Activated CD4-positive, alpha-beta memory T cell treated with anti-CD3 and anti-CD28 coated beads for 36 hours (primary cell): ENCODE measurements at regions not wholly inside any gene's neighbourhood (a gene's known extent, or its start where the extent isn't known, plus 50 kb on each side); places are given as distances from the start of the nearest gene placed in this dataset.
"Not testable (repeated sequence)": the region's sequence is repeated elsewhere in the genome, so short reads cannot be mapped to it uniquely, and the experiment has no call there.

Experiments
- CTCF ChIA-PET: fragments of 350-600 bp; sonication (Branson Sonifier 250); formaldehyde crosslinking; loops from one replicate; lab custom pipeline; 2021; ENCODE audit warnings: antibody characterized with exemption, inconsistent platforms; lab: Charles Lee
- POLR2A ChIA-PET: fragments of 350-600 bp; sonication (Branson Sonifier 250); formaldehyde crosslinking; loops from one replicate; lab custom pipeline; 2021; ENCODE audit warnings: antibody characterized with exemption; lab: Charles Lee
- DNase-seq: peaks from one replicate; pipeline ENCODE4 v3.0.0-alpha.2; 2020
- H3K27ac Mint-ChIP-seq: one replicate; pipeline ENCODE4 v1.8.0; 2021; ENCODE audit warnings: mixed read lengths
- H3K27me3 Mint-ChIP-seq: one replicate; pipeline ENCODE4 v1.8.0; 2021; ENCODE audit warnings: mixed read lengths
- H3K36me3 Mint-ChIP-seq: one replicate; pipeline ENCODE4 v1.8.0; 2021; ENCODE audit warnings: mixed read lengths
- H3K4me1 Mint-ChIP-seq: one replicate; pipeline ENCODE4 v1.8.0; 2021; ENCODE audit warnings: low read depth, mixed read lengths
- H3K4me3 Mint-ChIP-seq: one replicate; pipeline ENCODE4 v1.8.0; 2021; ENCODE audit warnings: mild to moderate bottlenecking, mixed read lengths
- H3K9me3 Mint-ChIP-seq: one replicate; pipeline ENCODE4 v1.8.0; 2021; ENCODE audit warnings: mixed read lengths
- intact Hi-C: fragments of 100-400 bp; cut with micrococcal nuclease; formaldehyde crosslinking; loops from one replicate; pipeline ENCODE4 v1.15.1; 2023

- Mint-ChIP-seq H3K4me1 (no peaks in the 10 kb centered on the region), H3K9me3 (peaks cover 12% of the 10 kb centered on the region), H3K36me3 (no peaks in the 10 kb centered on the region), H3K4me3 (no peak overlapping the region), H3K27ac (no peak overlapping the region), H3K27me3 (no peaks in the 10 kb centered on the region)
- DNase-seq = no peak
- ChIA-PET CTCF (no interaction called here), POLR2A (no interaction called here)
- intact Hi-C loops = no loop called here
Measured at GRCh38 chr3:90076136-90076535, 968.7 kb downstream of the EPHA3 start.

- CTCF ChIA-PET = no interaction called here
- POLR2A ChIA-PET = no interaction called here
- no peaks in the 10 kb centered on the region for H3K27me3 Mint-ChIP-seq
- intact Hi-C loops = no loop called here
- H3K4me3 Mint-ChIP-seq = no peak overlapping the region
- no peaks in the 10 kb centered on the region for H3K36me3 Mint-ChIP-seq
- H3K4me1 Mint-ChIP-seq = no peaks in the 10 kb centered on the region
- DNase-seq = no peak
- H3K9me3 Mint-ChIP-seq = no peaks in the 10 kb centered on the region
- H3K27ac Mint-ChIP-seq = no peak overlapping the region
Measured at GRCh38 chr3:90080988-90081387, 973.6 kb downstream of the EPHA3 start.

GRCh38 chr3:90086297-90086696 lies 978.9 kb downstream of the EPHA3 start:
- H3K27ac Mint-ChIP-seq, H3K36me3 Mint-ChIP-seq, CTCF ChIA-PET, DNase-seq, H3K27me3 Mint-ChIP-seq, H3K4me1 Mint-ChIP-seq, H3K4me3 Mint-ChIP-seq, H3K9me3 Mint-ChIP-seq, POLR2A ChIA-PET, intact Hi-C loops: not testable (repeated sequence)

GRCh38 chr3:90087703-90088102 lies 980.3 kb downstream of the EPHA3 start:
- no peak for DNase-seq
- Mint-ChIP-seq H3K27ac (no peak overlapping the region), H3K27me3 (no peaks in the 10 kb centered on the region), H3K4me1 (no peaks in the 10 kb centered on the region), H3K4me3 (no peak overlapping the region), H3K36me3 (no peaks in the 10 kb centered on the region), H3K9me3 (no peaks in the 10 kb centered on the region)
- intact Hi-C loops = no loop called here
- ChIA-PET POLR2A (no interaction called here), CTCF (no interaction called here)

- intact Hi-C loops = loop anchor here (2.0 kb wide), 1 partner anchor 1889 kb away; no protein-coding TSS in a partner anchor
Measured at GRCh38 chr3:90091549-90091948, 984.1 kb downstream of the EPHA3 start.

GRCh38 chr3:90092994-90093393 lies 985.6 kb downstream of the EPHA3 start:
- Mint-ChIP-seq H3K36me3 (no peaks in the 10 kb centered on the region), H3K4me1 (no peaks in the 10 kb centered on the region), H3K9me3 (peaks cover 5% of the 10 kb centered on the region), H3K27me3 (no peaks in the 10 kb centered on the region), H3K4me3 (no peak overlapping the region), H3K27ac (no peak overlapping the region)
- ChIA-PET CTCF (no interaction called here), POLR2A (no interaction called here)
- no peak for DNase-seq
- intact Hi-C loops = no loop called here

More at GRCh38 chr3:90091549-90091948, 984.1 kb downstream of the EPHA3 start:
- Mint-ChIP-seq H3K9me3 (peaks cover 3% of the 10 kb centered on the region), H3K4me3 (no peak overlapping the region), H3K4me1 (no peaks in the 10 kb centered on the region), H3K36me3 (no peaks in the 10 kb centered on the region), H3K27ac (no peak overlapping the region), H3K27me3 (no peaks in the 10 kb centered on the region)
- POLR2A ChIA-PET = no interaction called here
- CTCF ChIA-PET = no interaction called here
- no peak for DNase-seq

- H3K4me3 Mint-ChIP-seq = no peak overlapping the region
- no peak for DNase-seq
- no peaks in the 10 kb centered on the region for H3K36me3 Mint-ChIP-seq
- CTCF ChIA-PET = no interaction called here
- no peak overlapping the region for H3K27ac Mint-ChIP-seq
- POLR2A ChIA-PET = no interaction called here
- H3K9me3 Mint-ChIP-seq = peaks cover 9% of the 10 kb centered on the region
- no peaks in the 10 kb centered on the region for H3K4me1 Mint-ChIP-seq
- intact Hi-C loops = no loop called here
- H3K27me3 Mint-ChIP-seq = no peaks in the 10 kb centered on the region
Measured at GRCh38 chr3:90095811-90096210, 988.4 kb downstream of the EPHA3 start.

- H3K4me1 Mint-ChIP-seq = no peaks in the 10 kb centered on the region
- intact Hi-C loops = no loop called here
- no peak overlapping the region for H3K27ac Mint-ChIP-seq
- H3K27me3 Mint-ChIP-seq = no peaks in the 10 kb centered on the region
- no peak for DNase-seq
- H3K9me3 Mint-ChIP-seq = peaks cover 20% of the 10 kb centered on the region
- ChIA-PET POLR2A (no interaction called here), CTCF (no interaction called here)
- no peak overlapping the region for H3K4me3 Mint-ChIP-seq
- H3K36me3 Mint-ChIP-seq = no peaks in the 10 kb centered on the region
Measured at GRCh38 chr3:90099493-90099892, 992.1 kb downstream of the EPHA3 start.

- H3K27me3 Mint-ChIP-seq = no peaks in the 10 kb centered on the region
- no peak overlapping the region for H3K27ac Mint-ChIP-seq
- no peaks in the 10 kb centered on the region for H3K4me1 Mint-ChIP-seq
- DNase-seq = no peak
- H3K36me3 Mint-ChIP-seq = no peaks in the 10 kb centered on the region
- H3K9me3 Mint-ChIP-seq = peaks cover 20% of the 10 kb centered on the region
- ChIA-PET POLR2A (no interaction called here), CTCF (no interaction called here)
- intact Hi-C loops = no loop called here
- no peak overlapping the region for H3K4me3 Mint-ChIP-seq
Measured at GRCh38 chr3:90102146-90102545, 994.7 kb downstream of the EPHA3 start.

GRCh38 chr3:90121326-90121725 lies 1013.9 kb downstream of the EPHA3 start:
- POLR2A ChIA-PET = no interaction called here
- Mint-ChIP-seq H3K4me1 (no peaks in the 10 kb centered on the region), H3K27me3 (no peaks in the 10 kb centered on the region), H3K27ac (no peak overlapping the region), H3K4me3 (no peak overlapping the region), H3K9me3 (peaks cover 19% of the 10 kb centered on the region), H3K36me3 (no peaks in the 10 kb centered on the region)
- CTCF ChIA-PET = no interaction called here
- intact Hi-C loops = no loop called here
- DNase-seq = no peak

GRCh38 chr3:90128391-90128790 lies 1021.0 kb downstream of the EPHA3 start:
- intact Hi-C loops = no loop called here
- no peak for DNase-seq
- no peak overlapping the region for H3K4me3 Mint-ChIP-seq
- H3K4me1 Mint-ChIP-seq = no peaks in the 10 kb centered on the region
- peaks cover 25% of the 10 kb centered on the region for H3K9me3 Mint-ChIP-seq
- no peaks in the 10 kb centered on the region for H3K27me3 Mint-ChIP-seq
- no peaks in the 10 kb centered on the region for H3K36me3 Mint-ChIP-seq
- POLR2A ChIA-PET = no interaction called here
- CTCF ChIA-PET = no interaction called here
- H3K27ac Mint-ChIP-seq = no peak overlapping the region

- no peak overlapping the region for H3K27ac Mint-ChIP-seq
- POLR2A ChIA-PET = no interaction called here
- intact Hi-C loops = no loop called here
- H3K36me3 Mint-ChIP-seq = no peaks in the 10 kb centered on the region
- peaks cover 27% of the 10 kb centered on the region for H3K9me3 Mint-ChIP-seq
- no peak overlapping the region for H3K4me3 Mint-ChIP-seq
- CTCF ChIA-PET = no interaction called here
- no peak for DNase-seq
- no peaks in the 10 kb centered on the region for H3K27me3 Mint-ChIP-seq
- H3K4me1 Mint-ChIP-seq = no peaks in the 10 kb centered on the region
Measured at GRCh38 chr3:90129730-90130129, 1022.3 kb downstream of the EPHA3 start.

GRCh38 chr3:90132197-90132596 lies 1024.8 kb downstream of the EPHA3 start:
- no peaks in the 10 kb centered on the region for H3K27me3 Mint-ChIP-seq
- no peak overlapping the region for H3K4me3 Mint-ChIP-seq
- CTCF ChIA-PET = no interaction called here
- H3K36me3 Mint-ChIP-seq = no peaks in the 10 kb centered on the region
- H3K4me1 Mint-ChIP-seq = no peaks in the 10 kb centered on the region
- peaks cover 13% of the 10 kb centered on the region for H3K9me3 Mint-ChIP-seq
- H3K27ac Mint-ChIP-seq = no peak overlapping the region
- POLR2A ChIA-PET = no interaction called here
- no peak for DNase-seq
- intact Hi-C loops = no loop called here

GRCh38 chr3:90134090-90134489 lies 1026.7 kb downstream of the EPHA3 start:
- Mint-ChIP-seq H3K9me3 (peaks cover 6% of the 10 kb centered on the region), H3K36me3 (no peaks in the 10 kb centered on the region), H3K27me3 (no peaks in the 10 kb centered on the region), H3K4me3 (no peak overlapping the region), H3K27ac (no peak overlapping the region), H3K4me1 (no peaks in the 10 kb centered on the region)
- CTCF ChIA-PET = no interaction called here
- DNase-seq = no peak
- intact Hi-C loops = no loop called here
- POLR2A ChIA-PET = no interaction called here
